ENCODE measurements at regions not wholly inside any gene's neighbourhood (a gene's known extent, or its start where the extent isn't known, plus 50 kb on each side); places are given as distances from the start of the nearest gene placed in this dataset.
"Not testable (repeated sequence)": the region's sequence is repeated elsewhere in the genome, so short reads cannot be mapped to it uniquely, and the experiment has no call there.

- H4K20me1 ChIP-seq (ENCODE audit: insufficient read depth); H3K4me2 ChIP-seq (ENCODE audit: low read length); H3K9me2 ChIP-seq (ENCODE audit: insufficient read depth, low read length); H3F3A ChIP-seq (ENCODE audit: insufficient read depth, low read length, poor library complexity, severe bottlenecking); H3K9ac ChIP-seq (ENCODE audit: low read length); H3K9me3 ChIP-seq (ENCODE audit: low read length); H3K79me2 ChIP-seq (replicated peaks; ENCODE audit: insufficient read depth, low read length); H3K36me3 ChIP-seq (ENCODE audit: insufficient read depth, low read length); H3K27ac ChIP-seq (ENCODE audit: low read length); H3K4me3 ChIP-seq (ENCODE audit: low read length); H3K27me3 ChIP-seq (ENCODE audit: insufficient read depth, low read depth, low read length); H2AFZ ChIP-seq (ENCODE audit: low read depth, low read length): not testable (repeated sequence)
Measured at GRCh38 chr6:4357660-4358152, 222.3 kb upstream of the ECI2 start.

DNA sequence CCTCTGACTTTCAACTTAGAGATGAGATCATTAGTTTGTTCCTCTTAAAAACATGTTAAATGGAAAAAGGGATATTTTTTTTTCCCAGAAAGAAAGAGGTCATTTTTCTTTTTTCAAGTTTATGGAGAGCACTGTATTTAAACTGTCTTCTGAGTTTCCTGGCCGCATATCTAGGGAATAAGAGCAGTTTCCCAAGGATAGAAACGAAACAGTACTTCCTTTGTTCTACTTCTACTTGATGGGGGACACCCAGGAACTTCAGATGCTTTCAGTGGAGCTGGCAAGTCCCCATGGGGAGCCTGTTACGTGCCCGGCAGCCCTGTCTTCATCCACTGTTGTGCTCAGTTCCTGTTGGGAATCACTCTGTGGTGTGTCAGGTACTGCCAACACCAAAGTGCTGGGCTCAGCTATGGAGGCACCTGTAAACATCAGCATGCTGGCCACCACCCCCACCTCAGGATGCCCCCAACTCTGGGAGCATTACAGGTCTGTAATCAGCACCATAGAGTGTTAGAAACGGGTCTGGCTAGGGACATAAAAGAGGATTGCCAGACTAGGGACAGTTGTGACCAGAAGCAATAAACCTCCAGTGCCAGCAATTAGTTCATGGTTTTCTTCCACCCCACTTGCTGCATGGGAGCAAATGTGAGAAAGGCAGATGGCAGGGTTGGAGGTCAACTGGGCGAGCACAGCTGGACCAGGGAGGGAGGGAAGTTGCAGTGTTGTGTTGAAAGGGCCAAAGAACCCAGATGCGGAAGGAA, 221.7 kb upstream of the ECI2 start:
- Histone ChIP-seq H3F3A (ENCODE audit: insufficient read depth, low read length, poor library complexity, severe bottlenecking) (no peaks in the 10 kb centered on the region), H3K36me3 (ENCODE audit: insufficient read depth, low read length) (no peaks in the 10 kb centered on the region), H2AFZ (ENCODE audit: low read depth, low read length) (no peak overlapping the region), H3K4me3 (ENCODE audit: low read length) (no peak overlapping the region), H3K9ac (ENCODE audit: low read length) (no peak overlapping the region), H4K20me1 (ENCODE audit: insufficient read depth) (no peaks in the 10 kb centered on the region), H3K27me3 (ENCODE audit: insufficient read depth, low read depth, low read length) (no peaks in the 10 kb centered on the region), H3K9me3 (ENCODE audit: low read length) (no peaks in the 10 kb centered on the region), H3K4me2 (ENCODE audit: low read length) (no peak overlapping the region), H3K79me2 (replicated peaks; ENCODE audit: insufficient read depth, low read length) (no peaks in the 10 kb centered on the region), H3K9me2 (ENCODE audit: insufficient read depth, low read length) (no peaks in the 10 kb centered on the region), H3K27ac (ENCODE audit: low read length) (no peak overlapping the region)
- TF ChIP-seq MXI1 (conservative IDR thresholded peaks at IDR 0.05; ENCODE audit: poor library complexity, severe bottlenecking), result no peak
- TF ChIP-seq CTCF (IDR thresholded peaks at IDR 0.05; ENCODE audit: poor library complexity, severe bottlenecking), result no peak
- TF ChIP-seq EZH2 (IDR thresholded peaks at IDR 0.05; ENCODE audit: borderline replicate concordance, insufficient read depth, low read length, poor library complexity, severe bottlenecking), result no peak
- no peak for TF ChIP-seq EP300 (conservative IDR thresholded peaks at IDR 0.05; ENCODE audit: poor library complexity, severe bottlenecking)
- TF ChIP-seq REST (IDR thresholded peaks at IDR 0.05; ENCODE audit: borderline replicate concordance), result no peak
- no peak for TF ChIP-seq TAF1 (IDR thresholded peaks at IDR 0.05; ENCODE audit: low read depth)
- no peak for TF ChIP-seq RAD21 (conservative IDR thresholded peaks at IDR 0.05)
- no peak for TF ChIP-seq SMC3 (conservative IDR thresholded peaks at IDR 0.05; ENCODE audit: poor library complexity)
- no peak for TF ChIP-seq POLR2AphosphoS5 (IDR thresholded peaks at IDR 0.05)
